ACC112 (cell line): ENCODE measurements at regions not wholly inside any gene's neighbourhood (a gene's known extent, or its start where the extent isn't known, plus 50 kb on each side); places are given as distances from the start of the nearest gene placed in this dataset.

ENCODE experiments used
- H2AFZ ChIP-seq: fragments of 200-600 bp; sonication (generic); one replicate; pipeline ENCODE4 v1.6.0; 2017; ENCODE audit warnings: antibody characterized with exemption, low read length; ENCODE audit not compliant: unreplicated experiment
- H3K27ac ChIP-seq: fragments of 200-600 bp; sonication (generic); 2 replicates; pipeline ENCODE4 v1.5.1; 2014; ENCODE audit warnings: low read depth, mild to moderate bottlenecking, antibody characterized with exemption, low read length, moderate library complexity
- H3K27me3 ChIP-seq: fragments of 200-600 bp; sonication (generic); 2 replicates; pipeline ENCODE4 v1.6.1; 2014; ENCODE audit warnings: mild to moderate bottlenecking, antibody characterized with exemption, low read length, moderate library complexity, mixed read lengths; ENCODE audit not compliant: insufficient read depth
- H3K36me3 ChIP-seq: fragments of 200-600 bp; sonication (generic); 2 replicates; pipeline ENCODE4 v1.6.1; 2016; ENCODE audit warnings: mild to moderate bottlenecking, antibody characterized with exemption, low read length, moderate library complexity, mixed read lengths; ENCODE audit not compliant: insufficient read depth
- H3K4me1 ChIP-seq: fragments of 200-600 bp; sonication (generic); one replicate; pipeline ENCODE4 v1.6.1; 2016; ENCODE audit warnings: low read length, mixed read lengths; ENCODE audit not compliant: insufficient read depth, unreplicated experiment, control insufficient read depth
- H3K4me3 ChIP-seq: fragments of 200-600 bp; sonication (generic); 2 replicates; pipeline ENCODE4 v1.5.1; 2014; ENCODE audit warnings: mild to moderate bottlenecking, low read depth, low read length
- H3K79me2 ChIP-seq: fragments of 200-600 bp; sonication (generic); one replicate; pipeline ENCODE4 v1.6.0; 2016; ENCODE audit warnings: low read length; ENCODE audit not compliant: control insufficient read depth, unreplicated experiment, insufficient read depth

- H3K4me3 ChIP-seq = no peak overlapping the region
- H3K4me1 ChIP-seq = no peaks in the 10 kb centered on the region
- H3K36me3 ChIP-seq = no peaks in the 10 kb centered on the region
- peaks cover 45% of the 10 kb centered on the region for H3K27me3 ChIP-seq
- H3K79me2 ChIP-seq = no peaks in the 10 kb centered on the region
- H3K27ac ChIP-seq = no peak overlapping the region
- no peak overlapping the region for H2AFZ ChIP-seq
Measured at GRCh38 chr20:51204051-51204715, 181.3 kb upstream of the KCNG1 start.

GRCh38 chr20:51202304-51202703, 179.4 kb upstream of the KCNG1 start:
- Histone ChIP-seq H3K36me3 (no peaks in the 10 kb centered on the region), H3K4me3 (no peak overlapping the region), H2AFZ (no peak overlapping the region), H3K27me3 (peaks cover 27% of the 10 kb centered on the region), H3K79me2 (no peaks in the 10 kb centered on the region), H3K4me1 (no peaks in the 10 kb centered on the region), H3K27ac (no peak overlapping the region)

GRCh38 chr20:51199920-51200319, 177.0 kb upstream of the KCNG1 start:
- peaks cover 31% of the 10 kb centered on the region for H3K27me3 ChIP-seq
- H2AFZ ChIP-seq = no peak overlapping the region
- H3K79me2 ChIP-seq = no peaks in the 10 kb centered on the region
- H3K4me1 ChIP-seq = no peaks in the 10 kb centered on the region
- H3K27ac ChIP-seq = no peak overlapping the region
- H3K4me3 ChIP-seq = no peak overlapping the region
- H3K36me3 ChIP-seq = no peaks in the 10 kb centered on the region

- Histone ChIP-seq H3K4me1 (peaks cover 1% of the 10 kb centered on the region), H3K36me3 (no peaks in the 10 kb centered on the region), H3K27me3 (peaks cover 26% of the 10 kb centered on the region), H3K79me2 (no peaks in the 10 kb centered on the region), H3K27ac (no peak overlapping the region), H2AFZ (no peak overlapping the region), H3K4me3 (no peak overlapping the region)
Measured at GRCh38 chr20:51198876-51199523, 176.1 kb upstream of the KCNG1 start.

GRCh38 chr20:51198238-51198637, 175.3 kb upstream of the KCNG1 start:
- peaks cover 9% of the 10 kb centered on the region for H3K4me1 ChIP-seq
- H3K36me3 ChIP-seq = no peaks in the 10 kb centered on the region

GRCh38 chr20:51196991-51197651, 174.2 kb upstream of the KCNG1 start:
- Histone ChIP-seq H3K27ac (no peak overlapping the region), H3K27me3 (peaks cover 12% of the 10 kb centered on the region; the same call in 1 of the 2 replicates), H3K4me1 (peaks cover 18% of the 10 kb centered on the region), H3K79me2 (no peaks in the 10 kb centered on the region), H2AFZ (no peak overlapping the region), H3K4me3 (no peak overlapping the region), H3K36me3 (no peaks in the 10 kb centered on the region)

More at GRCh38 chr20:51198238-51198637, 175.3 kb upstream of the KCNG1 start:
- H3K27ac ChIP-seq = no peak overlapping the region
- H3K27me3 ChIP-seq = peaks cover 23% of the 10 kb centered on the region
- H3K4me3 ChIP-seq = no peak overlapping the region
- H3K79me2 ChIP-seq = no peaks in the 10 kb centered on the region
- no peak overlapping the region for H2AFZ ChIP-seq

GRCh38 chr20:51195990-51196389, 173.1 kb upstream of the KCNG1 start:
- Histone ChIP-seq H3K4me3 (no peak overlapping the region), H3K4me1 (peaks cover 18% of the 10 kb centered on the region), H3K27ac (no peak overlapping the region), H2AFZ (no peak overlapping the region), H3K27me3 (peaks cover 3% of the 10 kb centered on the region; the same call in 1 of the 2 replicates), H3K36me3 (no peaks in the 10 kb centered on the region), H3K79me2 (no peaks in the 10 kb centered on the region)

- no peaks in the 10 kb centered on the region for H3K79me2 ChIP-seq
- H3K36me3 ChIP-seq = no peaks in the 10 kb centered on the region
- peaks cover 3% of the 10 kb centered on the region; the same call in 1 of the 2 replicates for H3K27me3 ChIP-seq
- H3K4me3 ChIP-seq = no peak overlapping the region
- H3K27ac ChIP-seq = no peak overlapping the region
- no peak overlapping the region for H2AFZ ChIP-seq
- H3K4me1 ChIP-seq = peaks cover 18% of the 10 kb centered on the region
Measured at GRCh38 chr20:51195419-51195901, 172.6 kb upstream of the KCNG1 start.

- Histone ChIP-seq H2AFZ (peak overlapping the region; percentile 6), H3K36me3 (no peaks in the 10 kb centered on the region), H3K27ac (no peak overlapping the region), H3K79me2 (no peaks in the 10 kb centered on the region), H3K4me1 (peaks cover 18% of the 10 kb centered on the region), H3K27me3 (peaks cover 3% of the 10 kb centered on the region; the same call in 1 of the 2 replicates), H3K4me3 (no peak overlapping the region)
Measured at GRCh38 chr20:51193066-51193772, 170.3 kb upstream of the KCNG1 start.

- Histone ChIP-seq H3K27me3 (no peaks in the 10 kb centered on the region; the same call in 1 of the 2 replicates), H3K4me3 (no peak overlapping the region), H3K4me1 (peaks cover 18% of the 10 kb centered on the region), H3K36me3 (no peaks in the 10 kb centered on the region), H3K79me2 (no peaks in the 10 kb centered on the region), H2AFZ (no peak overlapping the region), H3K27ac (no peak overlapping the region)
Measured at GRCh38 chr20:51190783-51191180, 167.9 kb upstream of the KCNG1 start.
